ENCODE measurements at regions not wholly inside any gene's neighbourhood (a gene's known extent, or its start where the extent isn't known, plus 50 kb on each side); places are given as distances from the start of the nearest gene placed in this dataset.

- TF ChIP-seq OSR1 (CRISPR knock-in tag; IDR thresholded peaks at IDR 0.05), result no peak
- no peak for TF ChIP-seq ZC3H10 (CRISPR knock-in tag; IDR thresholded peaks at IDR 0.05)
- peak; percentile 38; the same call in 1 of the 2 replicates for TF ChIP-seq TOX (CRISPR knock-in tag; IDR thresholded peaks at IDR 0.05; ENCODE audit: borderline replicate concordance)
- TF ChIP-seq ARNTL (CRISPR knock-in tag; IDR thresholded peaks at IDR 0.05; ENCODE audit: borderline replicate concordance, low read depth), result no peak
- no peak for TF ChIP-seq PATZ1 (CRISPR knock-in tag; IDR thresholded peaks at IDR 0.05; ENCODE audit: borderline replicate concordance)
- TF ChIP-seq ZNF8 (CRISPR knock-in tag; IDR thresholded peaks at IDR 0.05), result no peak
- no peak for TF ChIP-seq GLIS3 (CRISPR knock-in tag; IDR thresholded peaks at IDR 0.05)
- TF ChIP-seq ZFP3 (CRISPR knock-in tag; IDR thresholded peaks at IDR 0.05), result no peak
- no peak for TF ChIP-seq RARB (CRISPR knock-in tag; IDR thresholded peaks at IDR 0.05)
Observed at GRCh38 chr1:184892116-184892515, 82.2 kb downstream of the NIBAN1 start.

Measured in SK-N-SH treated with all-trans-retinoic acid at 6 μM for 48 hours (cell line).